GM13977 (cell line): ENCODE measurements at regions not wholly inside any gene's neighbourhood (a gene's known extent, or its start where the extent isn't known, plus 50 kb on each side); places are given as distances from the start of the nearest gene placed in this dataset.

Experiments
- DNase-seq: peaks from one replicate; pipeline ENCODE4 v3.0.0; 2012; ENCODE audit warnings: low spot score
- in situ Hi-C: fragments of 300-500 bp; cut with MboI; formaldehyde crosslinking; loops from one replicate; pipeline ENCODE4 v1.12.0; 2022; ENCODE audit warnings: low sequenced_read_pairs, low pct_unique_long_range_greater_than_20kb, mixed read lengths, inconsistent platforms; ENCODE audit not compliant: unreplicated experiment
- TF ChIP-seq, protein P1 (sequence below): IDR thresholded peaks from 2 replicates; pipeline ENCODE4 v1.5.1; 2012; ENCODE audit warnings: mild to moderate bottlenecking, control low read depth; ENCODE audit not compliant: insufficient read depth; ENCODE audit errors: extremely low read depth, missing control alignments

DNA sequence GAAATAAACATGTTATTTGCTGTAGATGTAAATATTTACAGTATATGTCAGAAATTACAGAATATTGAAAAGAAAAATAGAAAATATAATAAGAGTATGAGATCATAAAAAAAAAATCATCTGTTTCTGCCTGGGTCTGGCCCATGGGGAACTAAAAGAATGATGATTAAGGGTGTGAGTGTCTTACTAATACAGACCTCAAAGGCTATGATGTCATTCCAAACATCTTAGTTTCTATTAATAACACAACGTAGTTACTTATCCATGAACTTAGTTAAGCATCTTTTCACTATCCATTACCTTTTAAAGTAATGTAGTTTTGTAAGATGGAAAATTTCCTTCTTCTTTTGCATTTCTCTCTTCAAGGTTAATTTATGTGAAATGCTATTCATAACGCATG is 542.7 kb upstream of the TSPY4 start:
- TF ChIP-seq, protein P1, sequence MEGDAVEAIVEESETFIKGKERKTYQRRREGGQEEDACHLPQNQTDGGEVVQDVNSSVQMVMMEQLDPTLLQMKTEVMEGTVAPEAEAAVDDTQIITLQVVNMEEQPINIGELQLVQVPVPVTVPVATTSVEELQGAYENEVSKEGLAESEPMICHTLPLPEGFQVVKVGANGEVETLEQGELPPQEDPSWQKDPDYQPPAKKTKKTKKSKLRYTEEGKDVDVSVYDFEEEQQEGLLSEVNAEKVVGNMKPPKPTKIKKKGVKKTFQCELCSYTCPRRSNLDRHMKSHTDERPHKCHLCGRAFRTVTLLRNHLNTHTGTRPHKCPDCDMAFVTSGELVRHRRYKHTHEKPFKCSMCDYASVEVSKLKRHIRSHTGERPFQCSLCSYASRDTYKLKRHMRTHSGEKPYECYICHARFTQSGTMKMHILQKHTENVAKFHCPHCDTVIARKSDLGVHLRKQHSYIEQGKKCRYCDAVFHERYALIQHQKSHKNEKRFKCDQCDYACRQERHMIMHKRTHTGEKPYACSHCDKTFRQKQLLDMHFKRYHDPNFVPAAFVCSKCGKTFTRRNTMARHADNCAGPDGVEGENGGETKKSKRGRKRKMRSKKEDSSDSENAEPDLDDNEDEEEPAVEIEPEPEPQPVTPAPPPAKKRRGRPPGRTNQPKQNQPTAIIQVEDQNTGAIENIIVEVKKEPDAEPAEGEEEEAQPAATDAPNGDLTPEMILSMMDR: no peak
- no peak for DNase-seq
- in situ Hi-C loops: no loop called here

DNA sequence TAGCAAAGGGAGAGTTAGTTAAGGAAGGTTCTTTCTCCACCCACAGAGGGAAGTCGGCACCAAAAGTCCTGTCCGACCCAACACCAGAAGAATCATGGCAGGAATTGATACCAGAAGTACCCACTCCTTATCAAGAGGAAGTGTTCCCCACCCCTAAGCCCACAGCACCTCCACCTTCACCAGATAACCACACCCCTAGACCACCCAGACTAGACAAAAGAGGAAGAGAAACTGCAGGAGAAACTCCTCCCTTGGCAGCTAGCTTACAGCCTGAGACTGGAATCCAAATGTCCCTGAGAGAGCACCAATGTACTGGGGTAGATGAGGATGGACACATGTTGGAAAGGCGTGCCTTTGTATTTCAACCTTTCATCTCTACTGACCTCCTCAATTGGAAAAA is 532.9 kb upstream of the TSPY4 start:
- in situ Hi-C loops: no loop called here
- TF ChIP-seq, protein P1: no peak
- DNase-seq: no peak

DNA sequence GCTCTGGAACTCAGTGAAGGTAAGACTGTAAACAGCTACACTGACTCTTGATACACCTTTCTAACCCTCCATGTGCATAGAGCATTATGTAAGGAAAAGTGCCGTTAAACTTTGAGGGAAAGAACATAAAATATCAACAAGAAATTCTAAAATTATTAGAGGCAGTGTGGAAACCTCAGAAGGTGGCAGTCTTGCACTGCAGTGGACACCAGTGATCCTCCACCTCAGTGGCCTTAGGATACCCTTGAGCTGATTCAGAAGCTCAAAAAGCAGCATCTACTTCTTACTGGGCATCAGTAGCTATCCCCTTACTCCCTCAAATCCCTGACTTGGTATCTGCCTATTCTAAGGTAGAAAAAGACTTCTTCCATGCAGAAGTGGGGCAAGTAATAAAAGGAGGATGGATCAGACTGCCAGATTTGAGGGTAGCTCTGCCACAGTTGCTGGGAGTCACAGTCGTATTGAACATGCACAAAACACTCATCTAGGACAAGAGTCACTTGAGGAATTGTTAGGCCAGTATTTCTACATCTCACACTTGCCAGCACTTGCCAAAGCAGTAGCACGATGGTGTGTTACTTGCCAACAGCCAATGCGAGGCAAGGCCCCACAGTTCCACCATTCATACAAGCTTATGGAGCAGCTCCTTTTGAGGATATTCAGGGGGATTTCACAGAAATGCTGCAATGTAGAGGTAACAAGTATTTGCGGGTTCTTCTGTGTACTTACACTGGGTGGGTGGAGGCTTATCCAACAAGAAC is 529.4 kb upstream of the TSPY4 start:
- in situ Hi-C loops: no loop called here
- no peak for DNase-seq
- TF ChIP-seq, protein P1: no peak

DNA sequence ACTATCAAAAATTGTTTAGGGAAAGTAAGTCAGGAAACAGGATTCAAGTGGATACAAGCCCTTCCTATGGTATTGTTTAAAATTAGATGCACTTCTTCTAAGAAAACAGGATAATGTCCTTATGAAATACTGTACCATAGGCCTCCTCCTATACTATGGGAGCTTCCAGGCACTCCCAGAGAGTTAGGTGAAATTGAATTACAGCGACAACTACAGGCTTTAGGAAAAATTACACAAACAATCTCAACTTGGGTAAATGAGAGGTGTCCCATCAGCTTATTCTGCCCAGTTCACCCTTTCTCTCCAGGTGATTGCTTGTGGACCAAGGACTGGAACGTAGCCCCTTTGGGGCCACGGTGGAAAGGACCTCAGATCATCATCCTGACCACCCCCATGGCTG is 528.7 kb upstream of the TSPY4 start:
- in situ Hi-C loops: no loop called here
- TF ChIP-seq, protein P1: no peak
- DNase-seq: no peak

DNA sequence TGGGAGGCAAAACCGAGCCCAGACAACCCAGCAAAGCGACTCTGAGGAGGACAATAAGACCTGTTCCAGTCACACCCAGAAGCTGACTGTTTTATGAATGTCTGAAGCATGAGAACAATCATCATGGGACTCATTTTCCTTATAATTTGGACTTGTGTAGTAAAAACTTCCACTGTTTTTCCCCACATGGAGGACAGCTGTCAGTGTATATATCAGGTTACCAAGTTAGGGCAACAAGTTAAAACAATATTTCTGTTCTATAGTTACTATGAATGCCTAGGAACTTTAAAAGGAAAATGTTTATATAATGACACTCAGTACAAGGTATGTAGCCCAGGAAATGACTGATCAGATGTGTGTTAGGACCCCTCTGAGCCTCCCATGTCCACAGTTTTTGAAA is 528.2 kb upstream of the TSPY4 start:
- TF ChIP-seq, protein P1: no peak
- in situ Hi-C loops: no loop called here

DNA sequence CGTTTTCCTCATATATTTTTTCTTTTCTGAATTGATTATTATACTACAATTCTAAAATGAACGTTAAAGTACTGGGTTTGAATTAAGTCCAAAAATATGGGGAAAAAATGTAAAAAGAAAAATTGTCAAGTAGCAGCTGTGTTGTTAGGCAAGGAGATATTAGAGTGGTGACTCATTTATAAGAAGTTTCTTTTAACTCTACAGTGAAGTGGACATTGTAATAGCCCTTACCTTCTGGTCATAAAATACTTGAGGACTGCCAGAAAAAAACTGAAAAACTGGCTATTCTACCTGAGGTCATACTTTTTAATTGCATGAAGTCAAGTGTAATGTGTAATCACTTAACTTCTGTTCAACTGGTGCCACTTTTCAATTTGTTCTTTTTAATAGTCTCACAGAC is 523.1 kb upstream of the TSPY4 start:
- TF ChIP-seq, protein P1: no peak
- no peak for DNase-seq
- in situ Hi-C loops: no loop called here

More for the DNA sequence above, 528.2 kb upstream of the TSPY4 start:
- DNase-seq: no peak

DNA sequence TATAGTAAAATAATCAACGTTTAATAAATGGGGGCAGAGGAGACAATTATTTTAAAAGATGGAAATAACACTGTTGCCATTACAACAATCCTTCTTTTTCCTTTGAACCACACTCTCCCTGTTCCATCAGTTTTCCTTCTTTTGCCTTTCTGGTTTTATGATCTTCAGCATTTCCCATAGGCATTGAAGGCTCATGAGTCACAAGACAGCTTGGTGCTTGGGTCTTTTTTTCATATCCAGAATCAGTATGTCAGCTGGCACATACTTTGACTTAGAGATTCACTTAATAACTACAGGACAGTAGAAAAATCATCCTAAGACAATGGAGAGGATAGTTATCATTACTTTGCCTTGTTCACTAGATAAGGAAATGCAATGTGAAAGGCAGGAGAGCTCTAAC is 521.6 kb upstream of the TSPY4 start:
- TF ChIP-seq, protein P1: no peak
- DNase-seq: no peak
- in situ Hi-C loops: no loop called here
